ENCODE measurements at regions not wholly inside any gene's neighbourhood (a gene's known extent, or its start where the extent isn't known, plus 50 kb on each side); places are given as distances from the start of the nearest gene placed in this dataset.
"Not testable (repeated sequence)": the region's sequence is repeated elsewhere in the genome, so short reads cannot be mapped to it uniquely, and the experiment has no call there.

DNA sequence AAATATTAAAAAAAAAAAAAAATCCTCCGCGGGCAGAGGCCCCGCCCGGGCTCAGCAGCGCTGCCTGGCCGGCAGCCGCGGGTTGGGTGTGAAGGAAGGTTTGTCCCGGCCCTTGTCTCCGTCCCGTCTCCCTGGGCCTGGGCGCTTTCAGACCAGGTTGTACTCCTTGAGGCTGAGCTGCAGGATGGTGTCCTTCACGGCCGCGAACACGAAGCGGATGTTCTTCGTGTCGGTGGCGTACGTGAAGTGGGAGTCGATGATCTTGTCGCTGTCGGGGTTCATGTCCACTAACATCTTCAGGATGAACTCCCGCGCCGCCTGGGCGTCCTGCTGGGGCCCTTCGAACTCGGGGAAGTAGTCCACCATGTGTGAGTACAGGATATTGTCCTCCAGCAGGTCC is 123.7 kb upstream of the KCTD7 start:
- ChIA-PET POLR2A (no interaction called here), CTCF (no interaction called here)
- H3K4me3 Mint-ChIP-seq, result no peak overlapping the region
- H3K4me1 Mint-ChIP-seq, result peaks cover 4% of the 10 kb centered on the region
- DNase-seq (no peak), ATAC-seq (no peak)
- no peak overlapping the region for H3K27ac Mint-ChIP-seq
- H3K9me3 Mint-ChIP-seq (ENCODE audit: low read depth), result no peaks in the 10 kb centered on the region
- intact Hi-C loops (cut with DNase I, micrococcal nuclease), result no loop called here
- peaks cover 5% of the 10 kb centered on the region for H3K27me3 Mint-ChIP-seq
- no peaks in the 10 kb centered on the region for H3K36me3 Mint-ChIP-seq (ENCODE audit: low read depth)

DNA sequence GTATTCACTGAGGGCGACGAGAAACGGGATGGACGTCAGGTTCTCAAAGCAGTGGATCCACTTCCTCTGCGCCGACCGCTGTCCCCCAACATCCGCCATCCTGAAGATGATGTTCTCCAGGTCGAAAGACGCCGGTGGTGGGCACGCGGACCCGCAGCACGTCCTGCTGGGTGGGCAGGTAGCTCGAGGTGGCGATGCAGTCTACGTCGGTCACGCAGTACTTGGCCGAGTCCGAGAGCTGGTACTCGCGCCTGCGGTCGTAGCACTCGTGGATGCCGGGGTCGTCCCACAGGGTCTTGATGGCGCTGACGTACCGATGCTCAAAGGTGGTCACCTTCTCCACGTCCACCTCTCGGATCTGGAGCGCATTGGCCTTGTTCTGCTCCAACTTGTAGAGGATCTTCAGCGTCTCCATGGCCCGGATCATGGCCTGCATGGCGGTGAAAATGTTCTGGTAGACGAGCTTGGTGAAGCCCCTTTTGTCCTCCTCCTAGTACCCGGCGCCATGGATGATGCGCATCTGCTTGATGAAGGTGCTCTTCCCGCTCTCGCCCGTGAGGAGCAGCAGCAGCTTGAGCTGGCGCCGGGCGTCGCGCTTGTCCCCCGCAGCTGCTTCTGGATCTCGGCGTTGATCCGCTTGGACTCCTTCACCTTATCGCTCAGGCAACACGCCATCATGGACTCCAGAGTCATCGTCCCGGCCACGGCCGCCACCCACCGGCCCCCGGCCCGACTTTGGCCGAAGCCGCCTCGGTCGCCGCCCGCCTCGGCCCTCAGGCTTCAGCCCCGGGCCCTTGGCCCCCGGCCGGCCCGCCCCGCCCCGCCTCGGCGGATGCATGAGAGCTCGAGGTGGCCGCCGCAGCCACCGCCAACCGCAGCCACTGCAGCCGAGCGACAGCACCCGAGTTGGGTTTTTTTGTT is 122.9 kb upstream of the KCTD7 start:
- ATAC-seq (no peak), DNase-seq (peak; percentile 58)
- H3K36me3 Mint-ChIP-seq (ENCODE audit: low read depth), result no peaks in the 10 kb centered on the region
- no peaks in the 10 kb centered on the region for H3K9me3 Mint-ChIP-seq (ENCODE audit: low read depth)
- H3K27ac Mint-ChIP-seq, result no peak overlapping the region
- H3K4me1 Mint-ChIP-seq, result peaks cover 2% of the 10 kb centered on the region
- CTCF ChIA-PET, result interaction anchor here (0.9 kb wide), 1 partner anchor 12 kb away, joined by 4 read pairs; no protein-coding TSS in a partner anchor
- peak overlapping the region; percentile 6 for H3K4me3 Mint-ChIP-seq
- POLR2A ChIA-PET, result no interaction called here
- intact Hi-C loops (cut with DNase I, micrococcal nuclease), result no loop called here
- H3K27me3 Mint-ChIP-seq, result peaks cover 5% of the 10 kb centered on the region

DNA sequence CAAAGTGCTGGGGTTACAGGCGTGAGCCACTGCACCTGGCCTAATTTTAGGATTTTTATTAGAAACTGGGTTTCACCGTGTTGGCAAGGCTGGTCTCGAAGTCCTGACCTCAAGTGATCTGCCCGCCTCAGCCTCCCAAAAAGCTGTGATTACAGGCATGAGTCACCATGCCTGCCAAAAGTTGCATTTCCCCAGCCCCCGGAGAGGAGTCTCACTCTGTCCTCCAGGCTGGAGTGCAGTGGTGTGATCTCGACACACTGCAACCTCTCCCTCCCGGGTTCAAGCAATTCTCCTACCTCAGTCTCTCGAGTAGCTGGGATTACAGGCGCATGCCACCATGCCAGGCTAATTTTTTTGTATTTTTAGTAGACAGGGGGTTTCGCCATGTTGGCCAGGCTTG is 122.0 kb upstream of the KCTD7 start:
- H3K27ac Mint-ChIP-seq; intact Hi-C loops (cut with DNase I, micrococcal nuclease); DNase-seq: not testable (repeated sequence)

DNA sequence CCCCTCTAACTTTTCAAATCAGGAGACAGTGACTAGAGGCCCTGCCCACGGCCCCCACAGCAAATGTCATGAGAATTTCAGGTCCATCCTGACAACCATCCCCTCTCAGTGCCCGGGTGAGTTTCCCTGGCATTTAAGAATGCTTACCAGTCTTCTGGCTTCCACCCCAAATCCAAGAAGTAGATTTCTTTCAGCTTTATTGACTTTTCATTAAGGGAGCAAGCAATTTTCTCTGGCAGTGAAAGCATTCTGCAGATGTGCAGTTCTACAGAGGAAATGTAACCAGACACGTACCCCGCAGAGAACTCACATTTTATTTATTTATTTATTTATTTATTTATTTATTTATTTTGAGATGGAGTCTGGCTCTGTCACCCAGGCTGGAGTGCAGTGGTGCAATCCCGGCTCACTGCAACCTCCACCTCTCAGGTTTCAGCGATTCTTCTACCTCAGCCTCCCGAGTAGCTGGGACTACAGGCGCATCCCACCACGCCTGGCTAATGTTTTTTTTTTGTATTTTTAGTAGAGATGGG is 120.9 kb upstream of the KCTD7 start:
- ATAC-seq (no peak), DNase-seq (no peak)
- peaks cover 5% of the 10 kb centered on the region for H3K27me3 Mint-ChIP-seq
- peaks cover 2% of the 10 kb centered on the region for H3K4me1 Mint-ChIP-seq
- no peak overlapping the region for H3K27ac Mint-ChIP-seq
- H3K36me3 Mint-ChIP-seq (ENCODE audit: low read depth), result no peaks in the 10 kb centered on the region
- POLR2A ChIA-PET, result no interaction called here
- no peak overlapping the region for H3K4me3 Mint-ChIP-seq
- intact Hi-C loops (cut with DNase I, micrococcal nuclease), result no loop called here
- CTCF ChIA-PET, result interaction anchor here (0.6 to 1.1 kb wide), 2 partner anchors 24 to 393 kb away, joined by 3 read pairs; partner anchors contain the start of gene CRCP
- no peaks in the 10 kb centered on the region for H3K9me3 Mint-ChIP-seq (ENCODE audit: low read depth)

More for the DNA sequence above, 122.0 kb upstream of the KCTD7 start:
- H3K4me1 Mint-ChIP-seq; POLR2A ChIA-PET; ATAC-seq; H3K36me3 Mint-ChIP-seq (ENCODE audit: low read depth); H3K27me3 Mint-ChIP-seq; CTCF ChIA-PET; H3K9me3 Mint-ChIP-seq (ENCODE audit: low read depth): not testable (repeated sequence)
- peak overlapping the region; percentile 6 for H3K4me3 Mint-ChIP-seq

DNA sequence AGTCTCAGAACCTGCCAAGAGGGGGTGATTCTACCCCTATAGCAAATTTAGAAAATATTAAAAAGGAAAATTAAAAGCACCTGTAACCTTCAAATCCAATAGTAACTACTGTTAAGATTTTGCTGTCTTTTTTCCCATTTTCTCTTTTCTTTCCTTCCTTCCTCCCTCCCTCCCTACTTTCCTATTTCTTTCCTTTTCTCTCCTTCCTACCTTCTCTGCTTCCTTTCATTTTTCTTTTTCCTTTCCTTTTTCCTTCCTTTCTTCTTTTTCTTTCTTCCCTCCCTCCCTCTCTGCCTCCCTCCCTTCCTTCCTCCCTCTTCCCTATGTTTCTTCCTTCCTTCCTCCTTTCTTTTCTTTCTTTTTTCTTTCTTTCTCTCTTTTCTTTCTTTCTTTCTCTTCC is 120.2 kb upstream of the KCTD7 start:
- Mint-ChIP-seq H3K9me3 (ENCODE audit: low read depth) (no peaks in the 10 kb centered on the region), H3K4me1 (peaks cover 2% of the 10 kb centered on the region), H3K27me3 (peaks cover 5% of the 10 kb centered on the region), H3K4me3 (no peak overlapping the region), H3K27ac (no peak overlapping the region), H3K36me3 (ENCODE audit: low read depth) (no peaks in the 10 kb centered on the region)
- ATAC-seq (no peak), DNase-seq (no peak)
- ChIA-PET CTCF (interaction anchor here (0.6 to 1.1 kb wide), 2 partner anchors 24 to 264 kb away, joined by 3 to 4 read pairs; no protein-coding TSS in a partner anchor), POLR2A (no interaction called here)
- intact Hi-C loops (cut with DNase I, micrococcal nuclease), result no loop called here

DNA sequence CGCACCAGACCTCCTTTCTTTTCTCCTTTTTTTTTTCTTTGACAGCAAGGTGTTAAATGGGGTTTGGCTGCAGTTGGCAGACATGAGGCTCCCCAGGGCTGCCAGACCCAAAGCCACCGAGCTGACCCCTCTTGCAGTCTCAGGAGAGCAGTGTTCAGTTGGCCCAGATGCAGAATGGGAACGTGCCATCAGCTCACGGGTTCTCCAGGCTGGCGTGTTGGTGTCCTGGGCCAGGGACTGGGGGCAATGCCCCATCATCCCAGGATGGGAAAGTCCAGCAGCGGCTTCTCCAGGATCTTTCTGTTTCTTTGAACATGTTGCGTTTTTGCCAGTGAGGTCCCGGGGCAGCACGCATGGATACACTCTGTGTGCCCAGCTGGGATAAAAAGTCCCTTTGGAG is 114.6 kb upstream of the KCTD7 start:
- DNase-seq (no peak), ATAC-seq (no peak)
- H3K27ac Mint-ChIP-seq, result no peak overlapping the region
- ChIA-PET POLR2A (no interaction called here), CTCF (interaction anchor here (0.7 kb wide), 1 partner anchor 40 kb away, joined by 4 read pairs; no protein-coding TSS in a partner anchor)
- no peak overlapping the region for H3K4me3 Mint-ChIP-seq
- no peaks in the 10 kb centered on the region for H3K4me1 Mint-ChIP-seq
- no peaks in the 10 kb centered on the region for H3K27me3 Mint-ChIP-seq
- intact Hi-C loops (cut with DNase I, micrococcal nuclease), result no loop called here
- no peaks in the 10 kb centered on the region for H3K9me3 Mint-ChIP-seq (ENCODE audit: low read depth)
- H3K36me3 Mint-ChIP-seq (ENCODE audit: low read depth), result no peaks in the 10 kb centered on the region

DNA sequence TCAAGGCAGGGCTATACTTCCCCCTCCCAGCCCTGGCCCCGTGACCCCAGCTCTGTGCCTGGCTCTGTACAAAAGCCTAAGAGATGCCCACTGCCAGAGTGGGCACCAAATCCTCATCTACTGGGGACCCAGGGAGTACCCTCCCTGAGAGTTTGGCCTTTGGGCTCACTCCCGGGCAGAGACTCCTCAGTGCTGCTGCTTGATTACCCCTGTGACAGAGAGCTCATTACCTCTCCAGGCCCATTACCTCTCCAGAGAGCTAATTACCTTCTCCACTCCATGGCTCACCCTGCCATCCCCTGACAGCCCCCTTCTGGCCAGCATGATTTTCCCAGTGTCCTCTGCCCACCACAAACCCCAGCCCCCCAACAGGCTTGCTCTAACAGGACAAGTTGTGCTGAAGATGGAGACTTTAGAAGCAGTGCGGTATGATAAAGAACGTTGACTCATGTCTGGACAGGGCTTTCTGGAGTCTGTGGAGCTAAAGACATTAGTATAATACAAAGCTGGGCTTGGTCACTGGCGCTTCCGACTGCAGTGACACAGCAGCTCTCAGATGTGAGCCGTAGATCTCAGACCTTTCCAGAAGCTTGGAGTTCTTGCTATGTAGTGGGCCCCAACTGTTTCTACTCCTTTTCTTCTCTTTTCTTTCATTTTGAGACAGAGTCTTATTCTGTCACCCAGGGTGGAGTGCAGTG is 111.3 kb upstream of the KCTD7 start:
- CTCF ChIA-PET, result no interaction called here
- no peaks in the 10 kb centered on the region for H3K27me3 Mint-ChIP-seq
- H3K9me3 Mint-ChIP-seq (ENCODE audit: low read depth), result no peaks in the 10 kb centered on the region
- DNase-seq, result no peak
- no peak overlapping the region for H3K27ac Mint-ChIP-seq
- POLR2A ChIA-PET, result interaction anchor here (0.7 kb wide), 1 partner anchor 23 kb away, joined by 3 read pairs; no protein-coding TSS in a partner anchor
- H3K4me3 Mint-ChIP-seq, result no peak overlapping the region
- no peak for ATAC-seq
- H3K4me1 Mint-ChIP-seq, result no peaks in the 10 kb centered on the region
- intact Hi-C loops (cut with DNase I, micrococcal nuclease), result no loop called here
- no peaks in the 10 kb centered on the region for H3K36me3 Mint-ChIP-seq (ENCODE audit: low read depth)

DNA sequence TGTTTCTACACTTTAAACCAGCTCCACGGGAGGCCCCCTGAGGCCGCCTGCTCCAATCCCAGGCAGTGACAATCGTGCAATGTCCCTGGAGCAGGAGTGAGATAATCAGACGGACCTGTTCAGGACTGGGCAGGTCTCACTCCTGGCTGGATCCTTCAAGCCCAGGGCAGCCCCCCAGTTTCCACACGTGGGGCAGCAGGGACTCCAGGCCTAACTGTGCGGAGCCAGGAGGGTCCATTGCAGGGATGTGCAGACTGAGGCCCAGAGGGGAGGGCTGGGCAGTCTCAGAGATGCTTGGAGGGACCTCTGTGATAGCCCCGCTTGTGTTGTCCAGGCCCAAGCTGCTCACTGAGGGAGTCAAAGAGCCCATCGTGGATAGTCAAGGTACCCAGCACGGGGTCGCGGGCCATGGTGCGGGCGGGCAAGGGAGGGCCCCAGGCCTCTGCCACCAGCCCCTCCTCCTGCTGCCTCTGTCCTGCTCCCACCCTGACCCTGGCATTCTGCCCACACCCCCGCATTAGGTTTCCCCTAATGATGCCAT is 110.5 kb upstream of the KCTD7 start:
- Mint-ChIP-seq H3K4me3 (no peak overlapping the region), H3K27me3 (no peaks in the 10 kb centered on the region), H3K36me3 (ENCODE audit: low read depth) (no peaks in the 10 kb centered on the region), H3K4me1 (no peaks in the 10 kb centered on the region), H3K9me3 (ENCODE audit: low read depth) (no peaks in the 10 kb centered on the region), H3K27ac (no peak overlapping the region)
- ATAC-seq, result no peak
- intact Hi-C loops (cut with DNase I, micrococcal nuclease), result no loop called here
- POLR2A ChIA-PET, result no interaction called here
- no peak for DNase-seq
- CTCF ChIA-PET, result no interaction called here

DNA sequence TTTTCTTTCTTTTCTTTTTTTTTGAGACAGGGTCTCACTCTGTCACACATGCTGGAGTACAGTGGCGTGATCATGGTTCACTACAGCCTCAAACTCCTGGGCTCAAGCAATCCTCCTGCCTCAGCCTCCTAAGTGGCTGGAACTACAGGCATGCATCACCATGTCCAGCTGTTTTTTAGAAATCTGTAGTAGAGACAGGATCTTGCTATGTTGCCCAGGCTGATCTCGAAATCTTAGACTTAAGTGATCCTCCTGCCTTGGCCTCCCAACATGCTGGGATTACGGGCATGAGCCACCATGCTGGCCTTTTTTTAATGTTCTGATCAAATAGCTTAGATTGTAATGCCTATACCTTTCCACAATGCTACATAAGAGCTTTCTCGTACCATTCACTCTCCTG is 107.0 kb upstream of the KCTD7 start:
- ChIA-PET CTCF (no interaction called here), POLR2A (no interaction called here)
- intact Hi-C loops (cut with DNase I, micrococcal nuclease), result no loop called here
- peaks cover 2% of the 10 kb centered on the region for H3K36me3 Mint-ChIP-seq (ENCODE audit: low read depth)
- no peaks in the 10 kb centered on the region for H3K9me3 Mint-ChIP-seq (ENCODE audit: low read depth)
- ATAC-seq (no peak), DNase-seq (no peak)
- no peaks in the 10 kb centered on the region for H3K27me3 Mint-ChIP-seq
- H3K4me3 Mint-ChIP-seq, result no peak overlapping the region
- H3K4me1 Mint-ChIP-seq, result no peaks in the 10 kb centered on the region
- H3K27ac Mint-ChIP-seq, result no peak overlapping the region

DNA sequence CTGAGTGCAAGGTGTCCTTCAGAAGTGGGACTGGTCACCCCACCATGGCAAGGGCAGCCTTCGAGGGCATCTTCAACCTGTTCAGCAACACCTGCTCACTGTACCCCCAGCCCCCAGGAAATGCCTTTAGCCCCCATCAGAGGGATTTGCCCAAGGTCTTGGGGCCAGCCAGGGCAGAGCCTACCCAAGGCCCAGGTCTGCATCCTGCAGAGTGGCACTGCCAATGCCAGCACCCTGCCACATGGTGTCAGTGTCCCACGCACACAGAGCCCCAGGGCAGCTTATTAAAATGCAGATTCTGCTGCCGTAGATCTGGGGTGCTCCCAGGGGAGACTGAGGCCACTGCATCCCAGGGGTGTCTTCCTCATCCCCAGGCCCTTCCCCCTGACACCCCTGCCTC is 106.2 kb upstream of the KCTD7 start:
- peak; percentile 49 for DNase-seq
- no peak overlapping the region for H3K4me3 Mint-ChIP-seq
- intact Hi-C loops (cut with DNase I, micrococcal nuclease), result no loop called here
- no peaks in the 10 kb centered on the region for H3K27me3 Mint-ChIP-seq
- ChIA-PET POLR2A (no interaction called here), CTCF (no interaction called here)
- no peak overlapping the region for H3K27ac Mint-ChIP-seq
- no peaks in the 10 kb centered on the region for H3K9me3 Mint-ChIP-seq (ENCODE audit: low read depth)
- H3K4me1 Mint-ChIP-seq, result no peaks in the 10 kb centered on the region
- peak; percentile 74 for ATAC-seq
- H3K36me3 Mint-ChIP-seq (ENCODE audit: low read depth), result peaks cover 2% of the 10 kb centered on the region

DNA sequence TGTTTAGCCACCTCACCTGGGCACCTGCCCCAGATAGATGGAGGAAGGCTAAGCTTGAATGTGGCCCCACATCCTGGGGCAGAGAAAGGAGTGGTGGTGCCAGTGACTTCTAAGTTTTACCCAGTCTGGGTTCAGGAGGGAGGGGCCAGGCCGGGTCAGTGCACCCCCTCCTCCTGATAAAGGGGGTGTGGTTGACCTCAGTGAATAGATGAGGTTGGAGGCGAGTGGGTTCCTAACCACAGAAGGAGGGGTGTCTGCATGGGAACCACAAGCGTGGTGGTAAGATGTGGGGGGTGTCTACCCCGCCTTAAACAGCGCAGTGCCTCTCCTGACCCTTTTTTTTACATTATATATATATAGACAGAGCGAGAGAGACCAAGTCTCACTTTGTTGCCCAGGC is 105.3 kb upstream of the KCTD7 start:
- ChIA-PET POLR2A (no interaction called here), CTCF (no interaction called here)
- H3K27me3 Mint-ChIP-seq, result no peaks in the 10 kb centered on the region
- no peak overlapping the region for H3K4me3 Mint-ChIP-seq
- no peaks in the 10 kb centered on the region for H3K9me3 Mint-ChIP-seq (ENCODE audit: low read depth)
- no peak overlapping the region for H3K27ac Mint-ChIP-seq
- ATAC-seq (no peak), DNase-seq (no peak)
- intact Hi-C loops (cut with DNase I, micrococcal nuclease), result no loop called here
- H3K4me1 Mint-ChIP-seq, result no peaks in the 10 kb centered on the region
- peaks cover 2% of the 10 kb centered on the region for H3K36me3 Mint-ChIP-seq (ENCODE audit: low read depth)

DNA sequence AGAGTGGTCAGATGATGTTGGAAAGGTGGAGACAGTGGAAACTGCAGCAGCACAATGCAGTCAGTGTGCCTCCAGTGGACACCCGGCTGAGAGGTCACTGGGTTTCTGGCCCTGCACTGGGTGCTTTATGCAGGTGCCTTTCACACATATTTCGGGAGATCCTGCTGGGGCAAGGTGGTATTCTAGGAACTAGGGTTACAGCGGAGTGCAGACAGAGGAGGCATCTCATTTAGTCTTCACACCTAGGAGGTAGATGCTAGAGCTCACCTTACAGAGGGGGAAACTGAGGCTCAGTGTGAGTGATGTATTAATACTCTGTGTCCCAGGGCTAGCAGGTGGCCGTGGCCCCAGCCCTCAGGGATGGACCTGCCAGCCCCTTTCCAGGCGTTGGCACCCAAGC is 103.9 kb upstream of the KCTD7 start:
- H3K4me1 Mint-ChIP-seq, result no peaks in the 10 kb centered on the region
- no peak overlapping the region for H3K4me3 Mint-ChIP-seq
- DNase-seq, result no peak
- POLR2A ChIA-PET, result no interaction called here
- H3K27me3 Mint-ChIP-seq, result no peaks in the 10 kb centered on the region
- intact Hi-C loops (cut with DNase I, micrococcal nuclease), result no loop called here
- no peak overlapping the region for H3K27ac Mint-ChIP-seq
- H3K36me3 Mint-ChIP-seq (ENCODE audit: low read depth), result peaks cover 2% of the 10 kb centered on the region
- H3K9me3 Mint-ChIP-seq (ENCODE audit: low read depth), result no peaks in the 10 kb centered on the region
- ATAC-seq, result no peak
- CTCF ChIA-PET, result no interaction called here
